Naive B cell (primary cell): ENCODE measurements at regions not wholly inside any gene's neighbourhood (a gene's known extent, or its start where the extent isn't known, plus 50 kb on each side); places are given as distances from the start of the nearest gene placed in this dataset.
A peak's percentile ranks its signal among the peaks of the same experiment; 100 is the strongest.
"Not testable (repeated sequence)": the region's sequence is repeated elsewhere in the genome, so short reads cannot be mapped to it uniquely, and the experiment has no call there.

Experiments
- ATAC-seq, 2 donors: fragments of 150-1000 bp; cut with Tn5 transposase; 2 replicates each; pipeline ENCODE4 v1.10.0; 2021; ENCODE audit warnings: low read depth in 2 of 2, mild to moderate bottlenecking in 2 of 2, moderate library complexity in 2 of 2
- DNase-seq: peaks from one replicate; pipeline ENCODE4 v3.0.0; 2022
- H3K27ac Mint-ChIP-seq, 6 donors: one replicate each; pipeline ENCODE4 v1.8.0; 2020 to 2022; ENCODE audit warnings: mild to moderate bottlenecking in 6 of 6, mixed read lengths in 6 of 6, moderate library complexity in 5 of 6, inconsistent platforms in 2 of 6
- H3K27me3 Mint-ChIP-seq, 3 donors: one replicate each; pipeline ENCODE4 v1.8.0; 2021 to 2022; ENCODE audit warnings: mixed read lengths in 3 of 3, mild to moderate bottlenecking in 1 of 3
- H3K36me3 Mint-ChIP-seq, 2 donors: one replicate each; pipeline ENCODE4 v1.8.0; 2020 to 2022; ENCODE audit warnings: mixed read lengths in 2 of 2, inconsistent platforms in 1 of 2, mild to moderate bottlenecking in 1 of 2
- H3K4me1 Mint-ChIP-seq, 3 donors: one replicate each; pipeline ENCODE4 v1.8.0; 2020 to 2022; ENCODE audit warnings: mixed read lengths in 3 of 3, inconsistent platforms in 1 of 3, mild to moderate bottlenecking in 1 of 3, moderate library complexity in 1 of 3
- H3K4me3 Mint-ChIP-seq, 8 donors: one replicate each; pipeline ENCODE4 v1.8.0; 2020 to 2022; ENCODE audit warnings: mild to moderate bottlenecking in 8 of 8, mixed read lengths in 8 of 8, moderate library complexity in 8 of 8, inconsistent platforms in 2 of 8
- H3K9me3 Mint-ChIP-seq, 7 donors: one replicate each; pipeline ENCODE4 v1.8.0; 2020 to 2022; ENCODE audit warnings: mixed read lengths in 7 of 7, mild to moderate bottlenecking in 5 of 7, inconsistent platforms in 2 of 7, moderate library complexity in 1 of 7

DNA sequence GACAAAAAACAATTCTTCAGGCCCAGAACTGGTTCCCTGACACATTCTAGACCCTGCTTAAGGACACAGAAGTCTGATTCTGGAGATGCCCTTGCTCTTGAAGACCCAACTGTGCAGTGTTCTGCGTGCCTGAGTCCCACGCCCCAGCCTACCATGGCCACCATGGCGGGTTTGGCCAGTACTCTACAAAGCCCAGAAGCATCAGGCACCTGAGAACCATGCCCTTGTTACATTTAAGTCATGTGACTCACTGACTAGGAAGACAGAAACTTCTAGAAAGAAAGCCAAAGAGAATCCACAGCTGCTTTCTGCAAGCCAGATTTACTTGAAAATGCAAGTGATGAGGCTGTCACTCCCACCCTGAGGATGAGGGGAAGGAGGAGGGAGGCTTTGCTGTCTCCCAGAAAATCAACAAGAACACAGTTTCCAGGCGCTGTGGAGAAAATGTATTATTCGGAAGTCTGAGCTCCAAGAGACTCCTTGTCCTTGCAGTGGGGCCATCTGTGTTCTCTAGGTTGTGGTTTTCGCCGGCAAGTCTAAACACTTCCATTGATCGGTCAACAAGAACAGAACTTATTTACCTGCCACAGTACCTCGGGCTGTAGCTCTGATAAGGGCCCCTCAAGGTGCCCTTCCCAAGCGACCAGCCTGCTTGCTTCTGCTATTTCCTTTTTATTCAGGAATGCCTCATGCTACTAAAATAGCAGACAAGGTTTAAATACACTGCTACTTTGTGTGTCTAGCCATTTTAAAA lies 81.3 kb upstream of the DMRT1 start:
- H3K9me3 Mint-ChIP-seq: no peaks in the 10 kb centered on the region
- DNase-seq: no peak

DNA sequence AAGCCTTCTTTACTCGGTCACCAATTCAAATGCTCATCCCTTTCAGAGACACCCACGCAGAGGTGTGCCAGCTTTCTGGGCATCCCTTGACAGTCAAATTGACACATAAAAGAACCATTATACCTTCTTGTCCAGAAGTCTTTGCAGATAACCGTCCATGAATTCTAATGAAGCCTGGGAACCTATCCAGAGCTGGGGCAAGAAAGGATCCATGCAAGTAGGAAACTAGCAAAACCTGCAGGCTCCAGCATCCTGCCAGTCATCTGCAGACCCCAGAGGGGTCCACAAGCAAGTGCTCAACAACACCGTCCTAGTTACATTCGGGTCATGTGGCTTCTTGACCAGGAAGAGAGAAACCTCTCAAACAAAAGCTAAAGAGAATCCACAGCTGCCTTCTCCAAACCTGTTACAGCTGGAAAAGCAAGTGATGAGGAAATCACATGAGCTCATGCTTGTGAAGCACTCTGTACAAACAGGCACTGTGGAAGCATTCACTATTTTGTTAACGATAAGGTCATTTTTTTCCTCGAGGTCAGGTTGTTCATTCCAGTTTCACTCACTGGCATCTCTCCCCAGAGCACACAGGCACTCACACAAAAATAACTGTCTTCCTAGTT lies 80.2 kb upstream of the DMRT1 start:
- DNase-seq (no peak), ATAC-seq (no peak)
- no peak overlapping the region for H3K27ac Mint-ChIP-seq
- no peaks in the 10 kb centered on the region for H3K36me3 Mint-ChIP-seq
- H3K9me3 Mint-ChIP-seq: no peaks in the 10 kb centered on the region
- peaks cover 0 to 7% (median 6%) of the 10 kb centered on the region in 3 donors for H3K4me1 Mint-ChIP-seq
- no peak overlapping the region for H3K4me3 Mint-ChIP-seq
- H3K27me3 Mint-ChIP-seq: peaks cover 23 to 40% (median 28%) of the 10 kb centered on the region in 3 donors

More for the DNA sequence above, 81.3 kb upstream of the DMRT1 start:
- Mint-ChIP-seq H3K4me1 (peaks cover 0 to 7% (median 6%) of the 10 kb centered on the region in 3 donors), H3K27me3 (peaks cover 15 to 31% (median 20%) of the 10 kb centered on the region in 3 donors), H3K36me3 (no peaks in the 10 kb centered on the region), H3K4me3 (no peak overlapping the region), H3K27ac (no peak overlapping the region)
- no peak for ATAC-seq

DNA sequence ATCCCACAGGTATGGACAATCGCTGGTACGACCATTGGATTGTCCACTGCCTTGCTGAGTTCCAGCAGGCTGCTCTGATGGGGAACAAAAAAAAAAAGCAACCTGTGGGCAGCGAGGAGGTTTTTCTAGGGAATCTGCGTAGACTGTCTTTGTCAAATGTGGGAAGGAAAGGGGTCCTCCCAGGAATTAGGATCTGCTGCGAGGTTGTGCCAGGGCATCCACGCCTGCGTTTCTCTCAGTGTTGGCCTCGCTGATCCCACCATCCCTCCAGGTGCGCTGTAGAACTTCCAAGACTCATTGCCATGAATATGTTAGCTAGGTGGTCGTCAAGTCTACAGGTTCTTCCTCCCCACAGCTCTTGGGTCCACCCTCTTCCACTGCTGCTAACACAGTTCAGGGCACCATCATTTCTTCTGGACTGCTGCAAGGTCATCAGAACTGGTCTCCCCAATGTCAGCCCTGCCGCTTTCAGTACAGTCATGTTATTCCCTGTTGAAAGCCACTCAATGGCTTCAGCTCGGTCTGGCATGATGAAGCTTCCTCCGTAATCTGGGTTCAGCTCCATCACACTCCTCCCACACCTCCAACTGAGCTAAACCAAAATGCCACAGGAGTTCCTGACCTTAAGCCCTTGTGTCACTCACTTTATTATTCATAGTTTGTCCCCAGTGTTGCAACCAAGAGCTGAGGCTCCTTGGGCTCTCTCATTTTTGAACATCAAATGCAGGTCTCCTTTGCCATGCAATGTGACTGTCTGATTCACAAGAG lies 79.5 kb upstream of the DMRT1 start:
- no peak overlapping the region for H3K27ac Mint-ChIP-seq

DNA sequence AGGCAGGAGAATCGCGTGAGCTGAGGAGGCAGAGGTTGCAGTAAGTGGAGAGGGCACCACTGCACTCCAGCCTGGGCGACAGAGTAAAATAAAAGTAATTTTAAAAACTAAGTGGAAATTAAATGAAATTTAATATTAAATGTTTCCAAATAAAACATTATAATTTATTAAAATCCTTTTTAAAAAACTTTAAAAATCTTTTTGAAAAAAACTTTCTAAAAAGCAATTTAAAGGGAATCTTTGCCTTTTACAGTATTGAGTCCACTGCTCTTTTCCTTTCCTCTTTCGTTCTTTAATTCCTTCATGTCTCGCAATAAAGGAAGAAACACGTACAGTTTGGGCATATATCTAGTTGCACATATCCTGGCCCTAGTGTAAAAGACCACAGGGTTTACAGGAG lies 77.8 kb upstream of the DMRT1 start:
- H3K4me3 Mint-ChIP-seq: no peak overlapping the region
- H3K4me1 Mint-ChIP-seq: peaks cover 0 to 7% (median 6%) of the 10 kb centered on the region in 3 donors
- H3K27me3 Mint-ChIP-seq: peaks cover 35 to 47% (median 40%) of the 10 kb centered on the region in 3 donors
- H3K27ac Mint-ChIP-seq: no peak overlapping the region
- no peak for ATAC-seq
- no peaks in the 10 kb centered on the region for H3K36me3 Mint-ChIP-seq
- no peak for DNase-seq
- peaks cover 0 to under 1% (median 0%) of the 10 kb centered on the region in 7 donors for H3K9me3 Mint-ChIP-seq

More for the DNA sequence above, 79.5 kb upstream of the DMRT1 start:
- ATAC-seq: no peak
- no peaks in the 10 kb centered on the region for H3K36me3 Mint-ChIP-seq
- H3K9me3 Mint-ChIP-seq: no peaks in the 10 kb centered on the region
- no peak for DNase-seq
- peaks cover 0 to 7% (median 6%) of the 10 kb centered on the region in 3 donors for H3K4me1 Mint-ChIP-seq
- H3K4me3 Mint-ChIP-seq: no peak overlapping the region
- peaks cover 25 to 40% (median 28%) of the 10 kb centered on the region in 3 donors for H3K27me3 Mint-ChIP-seq

DNA sequence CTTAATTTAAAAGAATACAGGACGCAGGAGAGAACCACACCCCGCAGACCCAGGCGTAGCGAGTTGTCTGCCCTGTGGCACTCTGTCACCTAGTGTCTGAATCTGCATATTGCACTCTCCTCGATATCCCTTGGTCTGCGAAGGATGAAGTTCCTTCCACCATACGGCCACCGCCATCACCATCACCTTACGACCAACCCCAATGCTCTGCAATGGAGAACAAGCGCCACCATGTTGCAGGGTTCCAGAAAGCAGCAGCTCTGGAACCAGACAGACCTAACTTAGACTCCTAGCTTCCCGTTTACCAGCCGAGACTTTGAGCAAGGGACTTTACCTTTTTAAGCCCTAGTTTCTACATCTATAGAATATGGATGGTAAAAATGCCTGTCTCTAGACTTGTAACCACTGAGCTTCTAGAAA lies 77.4 kb upstream of the DMRT1 start:
- DNase-seq (no peak), ATAC-seq (peak; percentile 43 to 82)
- Mint-ChIP-seq H3K36me3 (peaks cover 0 to 2% of the 10 kb centered on the region in 2 donors), H3K4me1 (peaks cover 0 to 7% (median 6%) of the 10 kb centered on the region in 3 donors), H3K27ac (no peak overlapping the region), H3K4me3 (no peak overlapping the region), H3K9me3 (peaks cover 0 to 5% (median 0%) of the 10 kb centered on the region in 7 donors), H3K27me3 (peaks cover 39 to 50% (median 44%) of the 10 kb centered on the region in 3 donors)

DNA sequence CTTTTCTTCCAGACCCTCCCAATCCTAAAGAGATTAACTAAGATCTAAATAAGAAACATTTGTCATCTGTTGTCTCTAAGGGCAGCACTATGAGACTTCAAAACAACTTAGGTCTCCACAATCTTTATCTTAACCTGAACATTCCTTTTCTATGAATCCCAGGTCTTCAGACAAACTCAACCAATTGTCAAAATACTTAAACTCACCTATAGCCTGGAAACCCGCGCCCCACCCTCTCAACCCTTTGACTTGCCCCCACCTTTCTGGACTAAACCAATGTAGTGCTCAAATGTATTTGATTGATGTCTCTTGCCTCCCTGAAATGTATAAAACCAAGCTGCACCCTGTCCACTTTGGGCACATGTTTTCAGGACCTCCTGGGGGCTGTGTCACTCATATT lies 76.5 kb upstream of the DMRT1 start:
- H3K4me1 Mint-ChIP-seq: peaks cover 0 to 7% (median 6%) of the 10 kb centered on the region in 3 donors
- peaks cover 0 to 7% of the 10 kb centered on the region in 2 donors for H3K36me3 Mint-ChIP-seq
- H3K27me3 Mint-ChIP-seq: peaks cover 44 to 55% (median 48%) of the 10 kb centered on the region in 3 donors
- ATAC-seq: no peak
- peaks cover 0 to 12% (median 5%) of the 10 kb centered on the region in 7 donors for H3K9me3 Mint-ChIP-seq
- H3K4me3 Mint-ChIP-seq: no peak overlapping the region
- no peak overlapping the region for H3K27ac Mint-ChIP-seq
- no peak for DNase-seq

DNA sequence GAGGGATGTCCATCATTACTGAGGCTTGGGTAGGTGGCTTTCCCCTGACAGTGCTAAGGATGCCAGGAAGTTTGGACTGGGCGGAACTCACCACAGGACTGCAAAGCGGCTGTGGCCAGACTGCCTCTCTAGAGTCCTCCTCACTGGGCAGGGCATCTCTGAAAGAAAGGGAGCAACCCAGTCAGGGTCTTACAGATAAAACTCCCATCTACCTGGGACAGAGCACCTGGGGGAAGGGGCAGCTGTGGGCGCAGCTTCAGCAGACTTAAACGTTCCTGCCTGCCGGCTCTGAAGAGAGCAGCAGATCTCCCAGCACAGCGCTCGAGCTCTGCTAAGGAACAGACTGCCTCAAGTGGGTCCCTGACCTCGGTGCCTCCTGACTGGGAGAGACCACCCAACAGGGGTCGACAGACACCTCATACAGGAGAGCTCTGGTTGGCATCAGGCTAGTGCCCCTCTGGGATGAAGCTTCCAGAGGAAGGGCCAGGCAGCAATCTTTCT lies 74.4 kb upstream of the DMRT1 start:
- H3K36me3 Mint-ChIP-seq, ATAC-seq, DNase-seq, H3K27ac Mint-ChIP-seq, H3K4me1 Mint-ChIP-seq, H3K4me3 Mint-ChIP-seq: not testable (repeated sequence)
- peaks cover 52 to 58% (median 52%) of the 10 kb centered on the region in 3 donors for H3K27me3 Mint-ChIP-seq
- H3K9me3 Mint-ChIP-seq: peaks cover 3 to 12% (median 6%) of the 10 kb centered on the region in 7 donors

DNA sequence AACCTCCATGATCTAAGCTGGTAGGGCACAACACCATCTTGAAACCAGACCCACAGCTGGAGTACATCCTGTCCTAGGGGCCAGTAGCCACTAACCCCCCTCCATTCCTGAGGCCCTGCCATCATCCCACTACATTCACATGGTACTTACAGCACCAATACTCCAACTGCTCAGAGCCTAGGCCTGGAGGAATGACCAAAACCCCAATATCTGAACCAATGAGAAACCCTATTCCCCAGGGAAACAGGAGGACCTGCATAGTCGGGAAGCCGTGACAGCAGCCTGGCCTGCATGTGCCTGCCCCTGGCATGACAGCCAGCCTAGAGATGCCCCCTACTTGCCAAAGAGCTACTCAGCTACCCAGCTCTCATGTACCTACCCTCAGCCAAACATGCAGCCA lies 65.4 kb upstream of the DMRT1 start:
- Mint-ChIP-seq H3K9me3 (peaks cover 5 to 38% (median 22%) of the 10 kb centered on the region in 7 donors), H3K27ac (no peak overlapping the region), H3K27me3 (peaks cover 13 to 51% (median 34%) of the 10 kb centered on the region in 3 donors), H3K4me3 (no peak overlapping the region), H3K4me1 (no peaks in the 10 kb centered on the region), H3K36me3 (peaks cover 0 to 25% of the 10 kb centered on the region in 2 donors)
- DNase-seq: no peak
- no peak for ATAC-seq

DNA sequence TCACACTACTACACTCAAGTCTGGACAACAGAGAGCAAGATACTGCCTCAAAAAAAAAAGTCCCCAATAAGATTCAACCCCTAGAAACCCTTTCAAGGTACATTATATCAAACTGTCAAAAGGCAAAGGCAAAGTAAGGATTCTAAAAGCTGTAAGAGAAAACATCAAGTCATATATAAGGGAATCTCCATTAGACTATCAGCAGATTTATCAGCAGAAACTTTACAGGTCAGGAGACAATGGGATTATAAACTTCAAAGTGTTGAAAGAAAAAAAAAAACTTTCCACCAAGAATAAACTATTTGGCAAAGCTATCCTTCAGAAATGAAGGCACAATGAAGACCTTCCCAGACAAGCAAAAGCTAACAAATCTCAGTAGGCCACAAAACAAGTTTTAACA lies 63.5 kb upstream of the DMRT1 start:
- Mint-ChIP-seq H3K36me3 (peaks cover 0 to 25% of the 10 kb centered on the region in 2 donors), H3K27ac (no peak overlapping the region), H3K4me1 (no peaks in the 10 kb centered on the region), H3K9me3 (peaks cover 5 to 38% (median 22%) of the 10 kb centered on the region in 7 donors), H3K27me3 (peaks cover 13 to 41% (median 34%) of the 10 kb centered on the region in 3 donors), H3K4me3 (no peak overlapping the region)
- ATAC-seq (no peak), DNase-seq (no peak)

DNA sequence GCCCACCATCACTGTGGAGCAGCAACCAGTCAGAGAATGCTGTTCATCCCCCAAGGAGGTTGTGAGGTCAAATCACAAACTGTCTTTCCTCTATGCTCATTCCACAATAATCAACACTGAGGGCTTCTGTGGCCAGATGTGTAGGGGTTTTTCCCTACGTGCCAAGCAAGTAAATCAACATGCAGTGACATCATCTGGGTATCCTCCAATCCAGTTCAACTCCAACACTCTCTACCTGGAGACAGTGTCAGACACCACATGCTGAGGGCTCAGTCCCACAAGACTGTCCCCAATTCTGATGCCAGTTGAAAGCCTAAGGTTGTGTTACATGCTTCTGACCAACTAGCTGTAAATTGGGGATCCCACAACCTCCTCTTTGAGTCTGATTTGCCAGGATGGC lies 57.3 kb upstream of the DMRT1 start:
- ATAC-seq (no peak), DNase-seq (no peak)
- peaks cover 6 to 17% (median 9%) of the 10 kb centered on the region in 3 donors for H3K27me3 Mint-ChIP-seq
- peaks cover 0 to 3% of the 10 kb centered on the region in 2 donors for H3K36me3 Mint-ChIP-seq
- H3K4me3 Mint-ChIP-seq: no peak overlapping the region
- no peak overlapping the region for H3K27ac Mint-ChIP-seq
- H3K9me3 Mint-ChIP-seq: peaks cover 0 to 10% (median 0%) of the 10 kb centered on the region in 7 donors
- H3K4me1 Mint-ChIP-seq: no peaks in the 10 kb centered on the region

DNA sequence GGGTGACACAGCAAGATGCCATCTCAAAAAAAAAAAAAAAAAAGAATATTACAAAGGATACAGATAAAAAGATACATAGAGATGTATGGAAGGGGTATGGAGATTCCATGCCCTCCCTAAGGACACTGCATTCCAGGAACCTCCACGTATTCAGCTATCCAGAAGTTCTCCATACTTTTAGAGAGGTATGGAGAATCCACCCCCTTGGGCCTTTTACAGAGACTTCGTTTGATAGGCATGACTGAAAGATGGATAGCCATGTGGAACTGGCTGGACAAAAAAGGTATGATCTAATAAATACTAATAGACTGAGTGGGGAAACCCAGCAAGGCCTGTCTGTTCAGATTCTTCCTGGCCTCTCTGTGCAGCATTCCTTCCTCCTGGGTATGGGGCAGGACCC lies 56.6 kb upstream of the DMRT1 start:
- ATAC-seq: no peak
- Mint-ChIP-seq H3K4me1 (no peaks in the 10 kb centered on the region), H3K36me3 (no peaks in the 10 kb centered on the region), H3K27me3 (peaks cover 0 to 11% (median 9%) of the 10 kb centered on the region in 3 donors), H3K4me3 (no peak overlapping the region), H3K9me3 (peaks cover 0 to 4% (median 0%) of the 10 kb centered on the region in 7 donors), H3K27ac (peak overlapping the region in 1 of 6 donors; percentile 49)
- no peak for DNase-seq

DNA sequence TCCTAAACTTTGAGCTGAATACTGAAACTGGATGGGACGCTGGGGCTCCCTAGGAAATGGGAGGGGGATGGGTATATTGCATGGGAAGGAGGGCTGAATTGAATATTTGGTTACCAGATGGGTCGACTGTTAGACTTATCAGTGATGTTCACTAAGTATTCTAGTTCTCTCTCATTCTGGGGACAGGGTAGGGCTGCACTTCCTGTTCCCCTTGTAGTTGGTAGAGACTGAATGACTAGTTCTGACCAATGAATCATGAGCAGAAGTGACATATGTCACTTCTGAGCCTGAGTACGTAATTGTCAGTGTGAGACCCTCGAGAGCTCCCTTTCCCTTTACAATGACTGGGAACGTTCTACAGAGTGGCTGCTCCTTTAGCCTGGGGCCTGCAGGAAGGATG lies 55.5 kb upstream of the DMRT1 start:
- H3K36me3 Mint-ChIP-seq: no peaks in the 10 kb centered on the region
- no peaks in the 10 kb centered on the region for H3K9me3 Mint-ChIP-seq
- H3K27me3 Mint-ChIP-seq: peaks cover 0 to 6% (median 1%) of the 10 kb centered on the region in 3 donors
- H3K27ac Mint-ChIP-seq: no peak overlapping the region
- no peak overlapping the region for H3K4me3 Mint-ChIP-seq
- H3K4me1 Mint-ChIP-seq: no peaks in the 10 kb centered on the region
- ATAC-seq: no peak
- no peak for DNase-seq

DNA sequence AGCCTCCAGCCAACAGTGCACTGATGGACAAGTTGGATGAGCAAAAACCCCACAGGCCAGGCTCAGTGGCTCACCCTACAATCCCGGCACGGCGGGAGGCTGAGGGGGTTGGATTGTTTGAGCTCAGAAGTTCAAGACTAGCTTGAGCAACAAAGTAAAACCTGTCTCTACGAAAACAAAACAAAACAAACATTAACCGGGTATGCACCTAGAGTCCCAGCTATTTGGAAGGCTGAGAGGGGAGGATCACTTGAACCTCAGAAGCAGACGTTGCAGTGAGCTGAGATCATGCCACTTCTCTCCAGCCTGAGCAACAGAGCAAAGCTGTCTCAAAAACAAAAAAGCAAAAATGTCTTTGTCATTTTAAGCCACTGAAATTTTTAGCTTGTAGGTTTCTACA lies 55.1 kb upstream of the DMRT1 start:
- Mint-ChIP-seq H3K9me3 (no peaks in the 10 kb centered on the region), H3K4me3 (no peak overlapping the region)

More for the DNA sequence above, 55.1 kb upstream of the DMRT1 start:
- no peak overlapping the region for H3K27ac Mint-ChIP-seq
- ATAC-seq (no peak), DNase-seq (no peak)
- H3K4me1 Mint-ChIP-seq: no peaks in the 10 kb centered on the region
- H3K27me3 Mint-ChIP-seq: peaks cover 0 to 6% (median 0%) of the 10 kb centered on the region in 3 donors
- H3K36me3 Mint-ChIP-seq: no peaks in the 10 kb centered on the region
